ENCODE measurements at regions not wholly inside any gene's neighbourhood (a gene's known extent, or its start where the extent isn't known, plus 50 kb on each side); places are given as distances from the start of the nearest gene placed in this dataset.

DNA sequence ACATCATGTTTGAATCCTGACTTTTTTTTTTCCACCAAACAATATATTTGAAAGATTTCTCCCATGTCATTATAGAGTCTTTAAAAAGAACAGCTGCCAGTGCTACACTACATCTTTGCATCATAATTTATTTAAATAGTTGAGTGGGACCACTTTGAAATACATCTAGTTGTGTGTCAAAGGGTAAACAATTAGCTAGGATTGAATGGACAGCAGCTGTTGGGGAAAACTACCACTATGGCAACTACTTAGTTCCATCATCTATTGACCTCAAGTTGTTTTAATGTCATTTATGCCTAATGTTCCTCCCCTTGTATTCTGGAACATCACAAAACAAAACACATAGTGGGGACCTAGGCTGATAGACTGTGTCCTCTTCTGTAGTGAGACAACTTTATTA, 985.1 kb downstream of the SORCS1 start:
- DNase-seq: no peak

DNA sequence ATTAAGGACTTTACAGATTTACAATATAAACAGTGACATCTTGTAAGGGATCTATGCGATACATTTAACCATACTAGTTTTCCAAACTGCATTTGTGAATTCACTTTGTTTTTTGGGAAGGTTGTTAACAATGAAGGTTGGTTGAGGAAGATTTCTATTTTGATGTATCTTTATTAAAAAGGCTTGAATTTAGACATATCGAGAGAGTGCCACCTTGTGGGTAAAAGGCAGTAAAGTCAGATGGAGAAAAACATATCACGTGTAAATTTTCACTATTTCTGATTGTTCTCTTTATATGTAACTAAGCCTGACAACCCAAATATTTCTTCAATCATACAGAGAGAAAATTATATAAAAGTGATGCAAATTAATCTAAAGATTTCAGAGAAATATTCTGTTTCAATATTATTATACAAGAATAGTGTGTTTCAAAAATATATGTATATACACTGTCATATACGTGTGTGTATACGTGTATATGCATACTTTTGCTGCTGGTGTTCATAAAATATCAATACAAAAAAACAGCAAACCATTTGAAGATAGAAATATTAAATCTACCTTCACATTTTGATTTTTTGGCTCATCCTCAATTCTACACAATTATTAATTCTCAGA, 988.6 kb downstream of the SORCS1 start:
- DNase-seq: peak; percentile 27

DNA sequence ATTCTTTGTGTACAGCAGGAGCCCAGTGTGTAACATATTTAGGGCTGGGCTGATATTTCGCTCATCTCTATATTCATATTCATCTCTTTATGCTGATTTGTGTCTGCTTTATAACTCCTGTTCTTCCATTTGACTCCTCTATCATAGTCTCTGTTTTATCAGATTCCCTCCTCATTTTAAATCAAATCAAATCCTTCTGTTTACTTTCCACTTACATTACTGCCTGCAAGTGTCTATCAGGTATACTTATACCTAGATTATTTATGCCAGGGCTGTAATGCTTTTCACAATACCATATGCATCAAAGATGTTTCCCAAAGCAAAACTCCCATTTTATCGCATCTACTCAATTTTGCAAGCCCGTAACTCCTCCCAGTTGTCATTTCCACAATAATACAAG, 990.7 kb downstream of the SORCS1 start:
- DNase-seq: no peak

DNA sequence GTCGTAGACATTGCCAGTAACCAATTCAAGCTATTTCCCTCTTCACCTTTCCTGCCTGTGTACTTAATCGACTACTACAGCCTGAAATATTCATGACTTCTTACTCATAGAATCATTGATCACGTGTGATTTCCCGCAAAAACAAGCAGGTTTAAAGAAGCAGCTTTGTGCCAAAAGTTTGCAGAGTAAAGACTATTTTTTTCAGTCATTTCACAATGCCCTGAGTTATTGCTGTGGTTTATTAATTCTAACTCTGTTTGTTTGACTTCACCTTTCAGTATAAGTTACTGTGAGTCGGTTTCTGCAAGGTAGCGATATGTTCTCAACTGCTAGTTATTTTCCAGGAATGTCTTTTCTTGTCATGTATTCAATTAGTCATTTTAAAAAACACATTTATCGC, 995.3 kb downstream of the SORCS1 start:
- peak; percentile 41 for DNase-seq

DNA sequence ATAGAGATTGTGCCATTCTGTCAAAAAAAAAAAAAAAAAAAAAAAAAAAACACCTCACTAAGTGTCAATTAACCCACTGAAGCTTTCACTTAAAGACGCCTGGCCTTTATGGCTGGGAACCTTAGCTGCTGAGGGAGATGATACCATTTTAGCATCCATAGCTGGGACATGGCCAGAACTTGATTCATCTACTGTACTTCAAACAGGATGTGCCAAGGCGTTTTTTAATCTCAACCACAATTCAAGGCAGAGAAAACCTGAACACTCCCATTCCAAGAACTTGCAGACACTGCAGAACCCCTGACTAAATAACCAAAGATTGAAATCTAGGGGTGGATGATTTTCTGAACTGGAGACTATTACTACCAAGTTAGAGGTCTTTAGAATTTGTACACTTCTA, 996.6 kb downstream of the SORCS1 start:
- DNase-seq: no peak

DNA sequence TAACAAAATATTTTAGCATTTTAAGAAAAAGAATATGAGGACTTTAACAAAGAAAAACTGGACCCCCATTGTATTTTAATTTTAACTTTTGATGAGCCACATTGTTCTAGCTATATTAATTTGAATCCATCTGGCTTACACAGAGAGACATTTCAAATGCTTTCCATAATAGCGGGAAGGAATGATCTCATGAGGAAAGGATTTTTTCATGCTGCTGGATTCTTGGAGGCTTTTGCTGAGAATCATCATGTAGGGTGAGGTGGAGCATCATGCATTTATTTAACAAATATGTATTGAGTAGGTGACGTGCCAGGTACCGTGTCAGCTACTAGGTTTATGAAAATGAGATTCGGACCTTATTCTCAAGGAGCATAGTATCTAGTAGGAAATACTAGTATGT, 1006.3 kb downstream of the SORCS1 start:
- DNase-seq: peak; percentile 21

DNA sequence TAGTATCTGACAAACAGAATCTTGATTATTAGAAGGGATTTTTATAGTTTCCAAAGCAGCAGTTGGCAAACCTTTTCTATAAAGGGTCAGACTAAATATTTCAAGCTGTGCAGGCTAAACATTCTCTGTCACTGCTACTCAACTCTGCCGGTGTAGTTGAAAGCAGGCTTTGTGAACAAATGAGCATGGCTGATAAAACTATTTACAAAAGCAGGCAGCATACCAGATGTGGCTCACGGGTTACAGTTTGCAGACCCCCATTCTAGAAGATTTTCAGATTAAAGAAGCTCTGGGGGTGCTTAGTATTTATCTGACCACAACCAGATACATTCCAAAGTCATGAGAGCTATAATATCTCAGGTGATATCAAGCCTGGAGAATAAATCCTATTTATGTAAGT, 1017.5 kb downstream of the SORCS1 start:
- DNase-seq: no peak

DNA sequence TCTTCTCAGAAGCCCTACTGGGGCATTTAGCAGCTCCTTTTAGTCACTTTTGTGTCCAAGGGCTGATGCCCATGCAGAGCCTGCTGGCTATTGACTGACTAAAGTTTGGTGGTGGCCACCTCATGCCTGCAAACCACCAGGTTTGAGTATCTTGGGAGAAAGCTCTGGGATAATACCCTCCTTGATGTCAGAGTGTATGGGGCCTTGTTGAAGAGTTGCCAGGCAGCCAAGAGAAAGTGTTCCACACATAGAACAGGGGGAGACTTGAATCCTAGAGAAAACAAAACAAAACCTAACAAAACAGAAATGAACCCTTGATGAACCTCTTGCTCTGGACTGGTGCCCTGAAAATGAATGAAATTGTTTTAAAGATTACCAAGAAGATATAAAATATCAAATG, 1024.6 kb downstream of the SORCS1 start:
- DNase-seq: no peak

DNA sequence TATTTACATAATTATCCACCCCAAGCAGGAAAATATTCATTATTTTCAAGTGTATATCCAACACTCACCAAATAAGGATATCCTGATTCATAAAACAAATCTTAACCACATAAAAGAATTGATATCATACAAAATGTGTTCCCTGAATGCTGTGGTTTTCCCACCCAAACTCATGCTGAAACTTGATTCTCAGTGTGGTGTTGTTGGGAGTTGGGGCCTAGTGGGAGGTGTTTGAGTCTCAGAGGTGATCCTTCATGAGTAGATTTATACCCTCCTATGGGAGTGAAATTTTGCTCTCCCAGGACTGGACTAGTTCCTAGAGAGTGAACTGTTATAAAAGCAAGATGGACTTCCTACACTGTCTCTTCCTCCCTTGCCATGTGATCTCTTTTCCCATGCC, 1028.3 kb downstream of the SORCS1 start:
- no peak for DNase-seq

DNA sequence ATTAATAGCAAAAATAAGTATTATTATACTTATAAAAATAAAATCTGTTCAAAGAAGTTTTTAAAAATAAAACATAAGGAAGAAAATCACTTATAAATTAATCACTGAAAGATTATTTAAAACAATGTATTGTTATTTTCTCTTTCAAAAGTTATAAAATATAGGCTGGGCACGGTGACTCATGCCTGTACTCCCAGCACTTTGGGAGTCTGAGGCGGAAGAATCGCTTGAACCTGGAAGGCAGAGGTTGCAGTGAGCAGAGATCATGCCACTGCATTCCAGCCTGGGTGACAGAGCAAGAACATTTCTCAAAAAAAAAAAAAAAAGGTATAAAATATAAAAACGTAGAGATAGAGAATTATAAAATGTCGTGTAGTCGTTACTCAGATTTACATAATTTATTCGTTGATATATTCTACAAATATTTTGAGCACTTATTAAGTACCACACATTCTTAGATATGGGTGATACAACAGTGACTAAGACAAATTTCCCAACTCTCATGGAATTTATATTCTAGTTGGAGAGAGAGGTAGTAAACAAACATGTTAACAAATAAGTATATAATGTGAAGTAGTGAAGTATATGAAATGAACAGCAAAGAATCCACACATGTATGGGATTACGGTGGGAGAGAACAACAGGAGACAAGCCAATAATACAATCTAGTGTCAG, 1030.0 kb downstream of the SORCS1 start:
- DNase-seq: no peak

DNA sequence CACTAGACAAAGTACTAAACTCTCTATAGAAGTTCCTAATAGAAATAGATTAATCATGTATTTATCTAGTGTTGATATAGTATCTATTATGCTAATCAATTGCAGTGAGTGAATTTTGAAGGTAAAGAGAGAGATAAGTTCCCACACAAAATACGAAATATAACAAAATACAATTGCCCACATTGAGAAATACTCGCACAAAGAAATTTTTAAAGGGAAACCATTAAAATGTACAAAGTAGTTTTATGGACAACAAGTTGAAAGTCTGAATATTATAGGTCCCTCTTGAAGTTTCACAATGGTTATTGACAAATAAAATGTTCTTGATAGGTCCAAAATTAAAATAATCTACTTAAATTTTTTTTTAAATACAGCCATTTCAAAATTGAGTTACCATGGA, 1031.1 kb downstream of the SORCS1 start:
- DNase-seq: no peak

DNA sequence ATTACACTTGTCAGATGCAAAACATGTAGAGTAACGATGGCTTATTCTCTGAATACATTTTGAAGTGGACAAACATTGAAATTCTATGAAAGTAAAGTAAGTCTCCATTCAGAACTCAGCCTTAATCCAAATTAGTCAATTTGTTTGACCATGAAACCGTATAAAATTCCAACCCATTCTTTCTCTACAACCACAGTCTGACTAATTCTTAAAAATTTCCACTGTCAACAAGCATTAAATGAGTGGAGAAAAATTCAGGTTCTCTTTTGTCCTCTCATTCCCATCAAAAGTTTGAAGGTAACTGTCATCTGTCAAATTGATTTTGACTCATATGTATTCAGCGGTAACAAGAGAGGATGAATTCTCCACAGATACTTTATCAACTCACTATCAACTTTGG, 1031.5 kb downstream of the SORCS1 start:
- DNase-seq: no peak

DNA sequence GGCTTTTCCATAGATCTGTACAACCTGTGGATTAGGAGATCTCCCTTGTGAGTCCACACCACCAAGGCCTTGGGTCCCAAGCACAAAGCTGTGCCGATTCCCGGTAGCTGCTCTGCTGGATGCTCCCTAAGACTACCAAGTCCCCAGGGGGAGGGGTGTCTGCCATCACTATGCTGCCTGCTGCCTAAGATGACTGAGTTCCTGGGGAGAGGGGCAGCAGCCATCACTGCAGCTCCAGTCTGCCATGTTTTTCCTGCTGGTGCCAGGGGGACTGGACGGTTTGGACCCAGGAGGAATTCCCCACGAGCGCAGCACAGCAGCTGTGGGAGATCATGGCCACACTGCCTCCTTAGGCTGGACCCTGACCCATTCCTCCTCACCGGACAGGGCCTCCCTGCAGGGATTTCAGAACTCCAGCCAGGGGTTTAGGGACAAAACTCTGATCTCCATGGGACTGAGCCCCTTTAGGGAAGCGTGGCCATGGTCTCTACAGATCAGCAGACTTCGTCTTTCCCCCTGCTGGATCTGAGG, 1049.8 kb downstream of the SORCS1 start:
- no peak for DNase-seq

DNA sequence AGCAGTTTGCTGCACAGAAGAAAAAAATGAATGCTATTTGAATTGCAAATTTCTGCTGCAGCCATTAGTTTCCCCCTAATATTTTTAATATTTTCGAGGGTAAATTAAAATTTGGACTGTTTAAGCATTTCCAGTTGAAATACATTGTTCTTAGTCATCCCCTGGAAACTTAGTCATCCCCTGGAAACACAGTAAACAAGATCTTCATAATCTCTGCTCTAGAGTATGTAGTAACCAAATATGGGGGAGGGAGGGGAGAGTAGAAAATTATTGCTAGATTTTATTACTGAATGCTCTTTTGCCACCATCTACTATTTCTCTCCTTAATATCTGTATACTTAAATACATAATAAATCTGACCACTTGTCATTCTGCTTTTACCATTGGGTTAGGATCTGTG, 1053.3 kb downstream of the SORCS1 start:
- peak; percentile 38 for DNase-seq

DNA sequence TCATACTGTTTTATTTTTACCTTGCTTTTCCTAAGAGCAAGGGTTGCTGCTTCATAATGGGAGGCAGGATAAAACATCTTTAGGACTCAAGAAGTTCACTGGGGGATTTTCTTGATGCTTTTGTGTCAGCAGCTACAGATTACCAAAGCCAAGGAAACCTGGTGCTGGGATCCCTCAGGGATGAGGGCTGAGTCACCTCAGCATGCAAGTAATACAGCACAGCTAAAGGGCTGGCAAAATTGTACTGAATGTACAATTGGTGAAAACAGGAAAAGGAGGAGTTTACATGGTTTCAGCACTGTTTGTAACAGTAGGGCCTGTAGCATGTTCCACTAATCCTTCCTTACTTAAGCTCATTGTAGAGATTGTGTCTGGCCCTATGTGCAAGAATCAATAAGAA, 1056.8 kb downstream of the SORCS1 start:
- DNase-seq: peak; percentile 47

DNA sequence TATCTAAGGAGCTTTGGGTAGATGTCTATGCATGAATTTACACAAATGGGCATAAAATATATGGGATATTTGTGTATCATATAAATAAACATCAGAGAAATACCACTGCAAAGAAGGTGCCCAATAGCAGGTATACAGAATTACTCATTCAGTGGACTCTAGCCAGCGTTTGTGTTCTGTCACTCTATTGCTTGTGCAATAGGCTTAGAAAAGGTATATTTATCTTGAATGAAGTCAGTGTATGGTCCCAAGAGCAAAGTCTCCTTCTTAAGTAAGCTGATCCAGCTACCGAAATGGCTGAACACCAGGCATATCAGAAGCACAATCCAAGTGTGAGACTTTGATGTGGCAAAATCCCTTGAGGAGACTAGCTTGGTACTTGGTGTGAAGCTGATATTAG, 1058.4 kb downstream of the SORCS1 start:
- DNase-seq: no peak

DNA sequence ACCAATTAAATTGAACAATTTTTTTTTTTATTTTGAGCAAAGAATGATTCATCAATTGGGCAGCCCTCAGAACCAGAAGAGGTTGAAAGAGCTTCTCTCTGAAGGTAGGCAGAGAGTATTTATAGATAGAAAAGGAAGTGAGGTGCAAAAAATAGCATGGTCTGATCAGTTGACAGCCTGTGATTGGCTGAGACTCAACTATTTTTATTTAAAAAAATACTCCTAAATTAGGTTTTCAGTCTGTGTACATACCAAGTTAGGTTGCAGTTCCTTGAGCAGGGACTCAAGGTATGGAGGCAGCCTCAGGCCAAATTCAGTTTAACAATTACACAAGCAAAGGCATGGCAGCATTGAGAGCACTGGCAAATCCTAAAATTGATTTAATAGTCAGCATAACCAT, 1074.7 kb downstream of the SORCS1 start:
- DNase-seq: no peak

DNA sequence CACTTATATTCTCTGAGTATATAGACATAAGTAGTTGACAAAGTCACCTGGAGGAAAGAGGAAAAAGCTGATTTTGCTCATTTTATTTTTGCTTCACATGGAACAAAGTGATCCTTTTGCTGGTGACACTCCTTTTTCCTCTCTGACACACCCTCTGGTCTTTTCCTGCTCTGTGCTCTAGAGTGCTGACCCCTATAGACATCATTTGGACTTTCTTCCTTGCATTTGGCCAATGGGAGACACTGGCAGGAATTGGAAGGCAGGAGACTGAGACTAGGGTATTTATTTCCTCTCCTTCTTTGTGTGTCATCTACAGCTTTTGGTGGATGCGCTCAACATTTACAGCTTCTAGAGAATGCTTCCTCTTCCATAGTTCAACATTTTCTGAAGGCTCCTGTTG, 1078.1 kb downstream of the SORCS1 start:
- DNase-seq: no peak

DNA sequence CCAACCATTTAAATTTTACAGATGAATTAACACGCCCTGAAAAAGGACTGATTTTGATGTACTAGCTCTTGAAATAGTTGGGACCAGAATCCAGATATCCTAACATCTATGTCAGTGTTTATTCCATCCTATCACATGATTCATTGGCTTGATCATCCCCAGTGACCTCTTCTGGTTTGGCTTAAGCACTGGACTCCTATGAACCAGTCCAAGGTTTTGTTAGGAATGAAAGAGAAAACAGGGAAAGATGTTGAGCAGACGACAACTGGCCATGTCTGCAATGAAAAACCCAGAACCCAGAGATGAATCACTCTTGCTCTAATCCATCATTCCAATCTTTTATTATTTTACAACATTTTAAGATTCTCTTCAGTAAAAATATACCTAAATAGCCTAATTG, 1080.9 kb downstream of the SORCS1 start:
- DNase-seq: peak; percentile 42

DNA sequence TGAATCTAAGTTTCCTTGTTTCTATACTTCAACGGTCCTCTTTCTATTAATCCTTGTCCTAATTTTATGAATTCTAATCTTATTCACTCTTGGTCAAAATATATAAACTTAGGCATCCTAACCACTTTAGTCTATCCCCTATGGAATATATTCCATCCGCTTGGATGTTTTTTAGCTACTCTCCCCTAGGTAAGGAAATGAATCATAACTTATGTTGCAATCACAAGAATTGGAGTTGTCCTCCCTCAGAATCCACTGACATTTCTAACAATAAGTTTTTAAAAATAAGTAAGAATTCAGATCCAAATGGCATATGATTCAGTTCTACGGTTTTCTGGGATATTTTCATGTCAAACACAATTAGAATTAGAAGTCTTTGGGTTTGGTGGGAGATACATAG, 1081.6 kb downstream of the SORCS1 start:
- peak; percentile 42 for DNase-seq

DNA sequence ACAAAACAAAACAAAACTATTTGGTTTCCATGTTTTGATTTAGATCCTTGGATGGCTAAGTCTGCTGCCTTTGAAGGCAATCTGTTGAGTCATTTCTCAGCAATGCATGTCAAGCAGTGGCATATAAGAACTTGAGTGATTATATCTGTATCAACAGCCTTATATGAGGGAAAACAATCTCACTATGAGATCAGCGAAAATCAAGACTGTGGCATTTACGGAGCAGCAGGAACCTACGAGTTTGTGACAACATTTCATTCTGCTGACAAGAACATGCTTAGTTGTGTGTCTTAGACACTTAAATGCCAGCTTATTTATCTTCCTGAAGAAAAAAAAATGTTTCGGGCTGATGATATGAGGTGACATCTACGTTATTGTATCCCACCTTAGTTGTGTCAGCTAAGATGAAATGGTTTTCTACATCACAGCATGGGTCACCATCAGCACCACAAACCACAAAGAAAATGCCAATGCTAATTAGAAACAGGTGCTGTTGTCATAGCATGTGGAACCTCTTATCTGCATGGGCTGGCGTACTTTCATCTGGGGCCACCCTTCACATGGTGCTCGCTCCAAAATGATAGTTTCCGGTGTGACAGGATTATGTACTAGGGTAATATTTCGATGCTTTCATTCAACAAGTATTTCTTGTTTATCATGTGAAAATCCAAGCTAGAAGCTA, 1085.5 kb downstream of the SORCS1 start:
- DNase-seq: peak; percentile 58

DNA sequence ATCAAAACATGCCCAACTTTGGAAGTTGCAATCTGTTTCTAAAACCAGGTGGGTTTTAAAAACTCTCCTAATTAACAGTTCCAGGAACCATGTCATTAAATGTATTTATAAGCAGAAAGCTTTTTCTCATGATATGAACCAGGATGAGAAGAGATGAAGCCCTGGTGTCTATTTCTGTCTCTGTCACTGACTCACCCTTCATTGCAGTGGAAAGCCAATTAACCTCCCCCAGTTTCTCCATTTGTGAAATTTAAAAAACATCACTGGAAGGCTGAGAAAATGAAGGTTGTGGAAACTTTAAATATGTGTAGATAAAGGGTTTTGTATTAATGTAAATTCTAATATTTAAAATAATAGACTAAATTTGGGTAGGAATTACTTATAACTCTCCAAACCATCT, 1088.0 kb downstream of the SORCS1 start:
- DNase-seq: peak; percentile 8

DNA sequence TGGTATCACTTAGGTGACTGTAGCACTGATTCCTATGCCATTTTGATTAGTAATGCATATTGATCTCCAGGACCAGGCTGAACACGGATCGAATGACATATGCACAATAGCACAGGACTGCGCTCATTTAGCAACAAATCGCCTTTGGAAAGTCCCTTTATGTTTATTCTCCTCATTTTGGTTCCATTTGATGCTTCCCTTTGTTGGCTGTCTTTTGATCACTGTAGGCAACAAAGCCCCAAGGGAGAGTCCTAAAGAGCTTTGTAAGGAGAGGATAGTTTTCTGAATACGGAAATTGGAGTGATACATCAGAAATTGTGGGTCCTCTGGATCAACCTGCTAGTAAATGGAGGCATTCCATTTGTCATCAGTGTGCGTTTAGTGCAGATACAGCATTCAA, 1111.4 kb downstream of the SORCS1 start:
- no peak for DNase-seq

DNA sequence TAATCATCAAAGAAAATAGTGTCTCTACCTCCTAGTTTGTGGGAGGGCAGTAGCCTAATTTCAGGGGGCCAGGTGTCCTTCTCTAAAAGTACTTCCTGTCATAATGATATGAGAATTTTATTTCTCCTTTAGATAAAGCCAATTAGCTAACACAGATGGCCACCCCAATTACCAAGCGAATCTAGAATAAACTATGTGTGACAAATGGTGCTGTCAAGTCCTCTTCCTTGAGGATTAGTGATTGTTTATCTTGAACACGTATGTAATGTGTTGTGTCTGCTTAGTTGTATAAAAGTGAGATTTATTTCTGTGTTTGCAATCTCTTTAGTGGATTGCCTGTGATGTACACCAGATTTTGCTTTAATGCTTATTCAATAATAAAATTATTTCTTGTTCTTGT, 1120.0 kb downstream of the SORCS1 start:
- no peak for DNase-seq

Measured in fibroblast of skin of abdomen (primary cell).